ENCODE measurements at regions not wholly inside any gene's neighbourhood (a gene's known extent, or its start where the extent isn't known, plus 50 kb on each side); places are given as distances from the start of the nearest gene placed in this dataset.

GRCh38 chr7:155961241-155962190 is 149.3 kb upstream of the SHH start (continued):
- TF ChIP-seq, protein P1, sequence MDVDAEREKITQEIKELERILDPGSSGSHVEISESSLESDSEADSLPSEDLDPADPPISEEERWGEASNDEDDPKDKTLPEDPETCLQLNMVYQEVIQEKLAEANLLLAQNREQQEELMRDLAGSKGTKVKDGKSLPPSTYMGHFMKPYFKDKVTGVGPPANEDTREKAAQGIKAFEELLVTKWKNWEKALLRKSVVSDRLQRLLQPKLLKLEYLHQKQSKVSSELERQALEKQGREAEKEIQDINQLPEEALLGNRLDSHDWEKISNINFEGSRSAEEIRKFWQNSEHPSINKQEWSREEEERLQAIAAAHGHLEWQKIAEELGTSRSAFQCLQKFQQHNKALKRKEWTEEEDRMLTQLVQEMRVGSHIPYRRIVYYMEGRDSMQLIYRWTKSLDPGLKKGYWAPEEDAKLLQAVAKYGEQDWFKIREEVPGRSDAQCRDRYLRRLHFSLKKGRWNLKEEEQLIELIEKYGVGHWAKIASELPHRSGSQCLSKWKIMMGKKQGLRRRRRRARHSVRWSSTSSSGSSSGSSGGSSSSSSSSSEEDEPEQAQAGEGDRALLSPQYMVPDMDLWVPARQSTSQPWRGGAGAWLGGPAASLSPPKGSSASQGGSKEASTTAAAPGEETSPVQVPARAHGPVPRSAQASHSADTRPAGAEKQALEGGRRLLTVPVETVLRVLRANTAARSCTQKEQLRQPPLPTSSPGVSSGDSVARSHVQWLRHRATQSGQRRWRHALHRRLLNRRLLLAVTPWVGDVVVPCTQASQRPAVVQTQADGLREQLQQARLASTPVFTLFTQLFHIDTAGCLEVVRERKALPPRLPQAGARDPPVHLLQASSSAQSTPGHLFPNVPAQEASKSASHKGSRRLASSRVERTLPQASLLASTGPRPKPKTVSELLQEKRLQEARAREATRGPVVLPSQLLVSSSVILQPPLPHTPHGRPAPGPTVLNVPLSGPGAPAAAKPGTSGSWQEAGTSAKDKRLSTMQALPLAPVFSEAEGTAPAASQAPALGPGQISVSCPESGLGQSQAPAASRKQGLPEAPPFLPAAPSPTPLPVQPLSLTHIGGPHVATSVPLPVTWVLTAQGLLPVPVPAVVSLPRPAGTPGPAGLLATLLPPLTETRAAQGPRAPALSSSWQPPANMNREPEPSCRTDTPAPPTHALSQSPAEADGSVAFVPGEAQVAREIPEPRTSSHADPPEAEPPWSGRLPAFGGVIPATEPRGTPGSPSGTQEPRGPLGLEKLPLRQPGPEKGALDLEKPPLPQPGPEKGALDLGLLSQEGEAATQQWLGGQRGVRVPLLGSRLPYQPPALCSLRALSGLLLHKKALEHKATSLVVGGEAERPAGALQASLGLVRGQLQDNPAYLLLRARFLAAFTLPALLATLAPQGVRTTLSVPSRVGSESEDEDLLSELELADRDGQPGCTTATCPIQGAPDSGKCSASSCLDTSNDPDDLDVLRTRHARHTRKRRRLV (CRISPR knock-in tag; IDR thresholded peaks at IDR 0.05), result no peak
- TF ChIP-seq ZNF282 (IDR thresholded peaks at IDR 0.05; ENCODE audit: partially characterized antibody) (no peak), KDM4B (CRISPR knock-in tag; IDR thresholded peaks at IDR 0.05) (no peak), GABPB1 (CRISPR knock-in tag; IDR thresholded peaks at IDR 0.05) (peak; percentile 15; the same call in 1 of the 2 replicates), RFX5 (IDR thresholded peaks at IDR 0.05; ENCODE audit: low read depth, low read length) (no peak), ZUFSP (CRISPR knock-in tag; IDR thresholded peaks at IDR 0.05; ENCODE audit: borderline replicate concordance) (no peak), SUZ12 (IDR thresholded peaks at IDR 0.05; ENCODE audit: low read depth, low read length) (no peak), MTA3 (CRISPR knock-in tag; IDR thresholded peaks at IDR 0.05) (no peak), ZFP41 (CRISPR knock-in tag; IDR thresholded peaks at IDR 0.05; ENCODE audit: borderline replicate concordance) (no peak), CEBPZ (IDR thresholded peaks at IDR 0.05; ENCODE audit: low read length) (no peak), ELF4 (CRISPR knock-in tag; IDR thresholded peaks at IDR 0.05; ENCODE audit: borderline replicate concordance) (no peak), TAF15 (IDR thresholded peaks at IDR 0.05; ENCODE audit: low read depth, low read length, poor library complexity, severe bottlenecking) (no peak), ZNF235 (CRISPR knock-in tag; IDR thresholded peaks at IDR 0.05; ENCODE audit: borderline replicate concordance) (no peak), ZNF333 (CRISPR knock-in tag; IDR thresholded peaks at IDR 0.05; ENCODE audit: borderline replicate concordance) (no peak), ZNF432 (CRISPR knock-in tag; IDR thresholded peaks at IDR 0.05; ENCODE audit: borderline replicate concordance) (no peak), SNAI1 (CRISPR knock-in tag; IDR thresholded peaks at IDR 0.05; ENCODE audit: borderline replicate concordance) (no peak), CAMTA2 (CRISPR knock-in tag; IDR thresholded peaks at IDR 0.05; ENCODE audit: borderline replicate concordance) (no peak), ZNF326 (CRISPR knock-in tag; IDR thresholded peaks at IDR 0.05; ENCODE audit: borderline replicate concordance) (no peak), DRAP1 (CRISPR knock-in tag; IDR thresholded peaks at IDR 0.05) (no peak)

Measured in HepG2 (cell line).